NCI-H2029 (cell line): ENCODE measurements at regions not wholly inside any gene's neighbourhood (a gene's known extent, or its start where the extent isn't known, plus 50 kb on each side); places are given as distances from the start of the nearest gene placed in this dataset.
"Not testable (repeated sequence)": the region's sequence is repeated elsewhere in the genome, so short reads cannot be mapped to it uniquely, and the experiment has no call there.

Experiments
- DNase-seq: peaks from one replicate; lab custom pipeline; 2025; lab: John Stamatoyannopoulos, UW

DNA sequence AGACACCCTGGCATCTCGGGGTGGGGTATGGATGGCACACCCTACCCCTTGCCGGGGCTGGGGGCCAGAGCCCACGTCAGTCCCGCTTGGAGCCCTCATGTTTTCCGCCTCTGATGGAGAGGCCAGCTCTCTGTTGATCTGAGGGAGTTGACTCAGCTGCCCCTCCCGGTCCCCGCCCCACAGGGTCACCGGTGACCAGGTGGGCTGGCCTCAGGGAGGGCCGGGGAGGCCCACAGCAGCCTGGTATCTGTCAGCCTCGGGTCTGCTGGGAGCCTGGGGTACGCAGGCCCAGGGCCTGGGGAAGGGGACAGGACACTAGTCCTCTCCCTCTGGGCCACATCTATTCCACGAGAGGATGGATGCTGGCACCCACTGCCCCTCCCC lies 109.5 kb upstream of the CIBAR2 start:
- no peak for DNase-seq

DNA sequence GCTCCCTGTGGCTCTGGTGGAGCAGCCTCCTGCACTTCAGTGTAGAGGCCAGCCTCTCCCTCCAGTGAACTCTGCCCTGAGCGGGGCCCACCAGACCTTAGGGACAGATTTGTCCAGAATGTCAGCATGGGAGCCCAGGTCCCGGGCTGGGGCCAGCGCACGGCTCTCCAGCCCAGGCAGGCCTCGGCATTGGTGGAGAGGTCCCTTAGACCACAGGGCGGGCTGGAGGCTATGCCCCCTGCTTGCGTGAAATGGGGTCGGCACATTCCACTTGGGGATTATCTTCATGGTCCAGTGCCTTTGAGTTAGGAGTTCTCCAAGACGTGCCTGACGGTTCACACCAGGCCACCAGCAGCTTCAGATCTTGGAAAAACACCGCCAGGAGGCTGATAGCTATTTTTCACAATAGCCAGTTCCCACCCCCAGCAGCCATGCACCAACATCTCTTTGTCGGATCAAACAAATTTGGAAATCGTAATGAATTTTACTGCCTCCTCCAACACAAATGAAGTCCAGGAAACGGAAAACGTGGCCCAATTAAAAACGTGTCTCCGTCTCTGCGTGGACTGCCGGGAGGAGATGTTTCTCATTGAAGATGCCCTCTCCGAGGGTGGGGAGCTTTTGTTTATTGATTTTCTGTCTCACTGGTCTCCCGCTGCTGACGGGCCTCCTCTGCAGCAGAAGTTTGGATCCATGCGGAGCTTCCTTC lies 110.0 kb upstream of the CIBAR2 start:
- no peak for DNase-seq

DNA sequence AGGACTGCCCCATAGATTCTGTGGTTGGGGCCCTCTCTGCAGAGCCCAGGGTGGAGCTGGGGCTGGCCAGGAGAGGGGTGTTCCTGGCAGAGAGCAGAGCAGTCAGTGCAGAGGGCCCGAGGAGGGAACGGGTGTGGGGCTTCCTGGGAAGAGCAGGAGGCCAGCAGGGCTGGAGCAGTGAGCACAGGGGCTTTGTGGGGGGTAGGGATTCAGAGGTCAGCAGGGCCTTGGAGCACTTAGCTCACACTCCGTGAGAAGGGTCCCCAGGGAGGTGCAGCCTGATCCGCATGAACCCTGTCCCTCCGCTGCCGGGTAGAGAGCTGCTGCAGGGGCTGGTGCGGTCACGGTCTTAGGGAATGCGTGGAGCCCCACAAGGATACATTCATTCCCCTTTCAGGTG lies 113.0 kb upstream of the CIBAR2 start:
- DNase-seq = no peak

DNA sequence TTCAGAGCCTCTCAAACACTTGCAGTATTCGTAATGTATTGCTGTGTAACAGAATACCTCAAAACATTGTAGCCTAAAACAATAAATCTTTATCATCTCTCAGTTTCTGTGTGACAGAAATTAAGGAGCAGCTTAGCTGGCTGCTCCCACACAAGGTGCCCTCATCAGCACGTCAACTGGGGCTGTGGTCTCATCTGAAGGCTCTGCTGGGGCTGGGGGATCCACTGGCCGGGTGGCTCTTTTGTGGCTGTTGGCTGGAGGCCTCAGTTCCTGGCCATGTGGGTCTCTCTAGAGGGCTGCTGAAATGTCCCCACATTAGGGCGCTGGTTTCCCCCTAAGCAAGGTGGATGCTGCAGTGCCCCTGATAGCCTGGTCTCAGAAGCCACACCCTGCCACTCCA lies 113.4 kb upstream of the CIBAR2 start:
- DNase-seq = no peak

- no peak for DNase-seq
These were observed 115.0 kb upstream of the CIBAR2 start for GRCh38 chr16:85227084-85227945.

- DNase-seq = peak; percentile 37
These were observed 115.9 kb upstream of the CIBAR2 start for GRCh38 chr16:85227946-85228862.

- no peak for DNase-seq
These were observed 116.7 kb upstream of the CIBAR2 start for GRCh38 chr16:85228970-85229430.

GRCh38 chr16:85229869-85230462 lies 117.7 kb upstream of the CIBAR2 start:
- no peak for DNase-seq

DNA sequence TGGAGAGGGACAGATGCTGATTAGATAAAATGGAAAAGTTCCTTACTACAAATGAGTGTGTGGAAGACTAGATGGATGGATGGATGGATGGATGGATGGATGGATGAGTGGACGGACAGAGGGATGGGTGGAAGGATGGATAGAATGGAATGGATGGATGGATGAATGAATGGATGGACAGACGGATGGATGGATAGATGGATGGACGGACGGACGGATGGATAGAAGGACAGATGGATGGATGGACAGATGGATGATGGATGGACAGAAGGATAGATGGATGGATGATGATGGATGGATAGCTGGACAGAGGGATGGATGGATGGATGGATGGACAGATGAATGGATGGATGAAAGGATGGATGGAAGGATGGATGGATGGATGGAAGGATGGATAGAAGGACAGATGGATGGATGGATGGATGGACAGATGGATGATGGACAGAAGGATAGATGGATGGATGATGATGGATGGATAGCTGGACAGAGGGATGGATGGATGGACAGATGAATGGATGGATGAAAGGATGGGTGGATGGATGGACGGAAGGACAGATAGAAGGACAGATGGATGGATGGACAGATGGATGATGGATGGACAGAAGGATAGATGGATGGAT lies 118.6 kb upstream of the CIBAR2 start:
- DNase-seq = not testable (repeated sequence)

DNA sequence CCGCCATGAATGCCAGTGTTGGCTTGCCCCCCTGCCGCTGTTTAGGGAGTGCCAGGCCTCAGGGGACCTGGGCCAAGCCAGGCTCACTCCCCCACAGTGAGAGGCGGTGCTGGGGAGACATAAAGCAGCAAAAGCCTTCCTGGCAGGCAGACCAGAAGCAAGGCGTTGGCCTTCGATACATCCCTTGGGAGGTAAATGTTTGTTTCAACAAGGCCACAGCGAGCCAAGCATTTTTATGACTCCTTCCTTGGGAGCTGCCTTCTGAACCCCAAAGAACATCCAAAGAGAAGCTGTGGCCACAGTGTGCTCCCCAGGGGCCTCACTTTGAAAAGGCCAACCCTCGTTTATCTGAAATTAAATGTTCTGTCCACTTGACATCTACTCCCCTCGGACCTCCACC lies 119.7 kb upstream of the CIBAR2 start:
- no peak for DNase-seq

DNA sequence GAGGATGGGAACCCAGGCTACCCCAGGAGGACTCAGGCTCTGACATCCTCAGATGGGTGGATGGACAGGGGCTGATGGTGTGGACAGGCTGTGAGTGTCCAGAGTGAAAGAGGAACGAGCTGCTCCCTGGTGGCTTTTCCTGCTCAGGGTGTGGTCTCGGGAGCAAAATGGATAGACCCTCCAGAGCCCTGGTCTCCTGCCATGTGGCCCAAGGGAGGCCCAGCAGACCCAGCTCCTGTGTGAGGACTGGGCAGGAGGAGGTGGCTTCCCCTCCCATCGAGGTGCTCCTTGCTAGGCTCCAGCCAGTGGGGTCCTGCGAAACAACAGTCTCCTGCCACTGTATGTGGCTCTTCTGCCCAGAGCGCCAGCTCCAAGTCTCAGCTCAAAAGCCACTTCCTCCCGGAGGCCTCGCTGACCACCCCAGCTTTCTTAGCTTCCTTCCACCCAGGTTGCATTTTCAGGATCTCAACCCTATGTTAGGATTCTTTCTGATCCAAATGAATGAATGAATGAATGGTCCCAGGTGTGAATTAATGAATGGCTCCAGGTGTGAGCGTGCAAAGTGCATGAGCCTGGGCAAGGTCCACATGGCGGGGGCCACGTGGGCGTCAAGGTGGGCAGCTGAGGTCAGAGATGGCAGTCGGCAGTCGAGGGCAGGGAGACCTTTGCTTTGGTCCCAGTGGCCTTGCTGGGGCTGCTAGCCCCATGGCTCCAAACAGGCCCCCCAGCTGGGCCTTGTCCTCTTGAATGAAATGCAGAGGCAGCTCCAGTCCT lies 120.3 kb upstream of the CIBAR2 start:
- no peak for DNase-seq

- no peak for DNase-seq
These were observed 121.2 kb upstream of the CIBAR2 start for GRCh38 chr16:85233516-85233915.

GRCh38 chr16:85234310-85235204 lies 122.3 kb upstream of the CIBAR2 start:
- DNase-seq = no peak

DNA sequence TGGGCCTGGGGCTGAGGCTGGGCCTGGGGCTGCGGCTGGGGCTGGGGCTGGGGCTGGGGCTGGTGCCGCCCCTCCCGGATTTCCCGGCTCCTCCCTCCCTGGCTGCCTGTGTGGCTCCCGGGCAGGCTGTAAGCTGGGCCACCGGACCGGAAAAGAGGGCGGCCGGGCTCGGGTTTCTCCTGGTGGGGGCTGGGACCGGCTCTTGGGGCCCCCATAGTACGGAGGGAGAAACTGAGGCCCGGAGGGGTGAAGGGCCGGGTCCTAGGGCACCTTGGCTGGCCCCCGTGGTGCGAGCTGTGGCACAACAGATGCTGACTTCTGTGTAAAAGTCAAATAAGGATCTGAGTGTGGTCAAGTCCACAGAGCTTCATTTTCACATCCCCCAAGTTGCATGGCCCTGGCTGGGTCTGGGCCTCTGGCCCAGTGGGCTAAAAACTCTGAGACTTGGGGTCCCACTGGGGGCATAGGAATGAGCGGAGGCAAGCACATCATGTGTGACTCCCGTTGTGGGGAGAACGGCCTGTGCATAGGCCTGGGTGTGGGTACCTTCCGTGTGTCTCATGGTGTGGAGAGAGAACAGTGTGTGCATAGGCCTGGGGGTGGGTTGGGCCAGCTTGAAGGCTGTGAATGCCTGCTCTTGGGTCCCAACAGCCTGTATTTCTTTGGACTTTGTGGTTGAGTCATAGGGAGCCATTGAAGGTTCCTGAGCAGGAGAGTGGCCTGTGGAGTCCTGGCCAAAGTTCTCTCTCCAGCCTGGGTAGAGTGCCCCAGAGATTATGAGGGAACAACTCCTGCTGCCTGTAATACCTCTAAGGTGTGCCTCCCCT lies 123.9 kb upstream of the CIBAR2 start:
- DNase-seq = no peak

GRCh38 chr16:85236818-85237150 lies 124.5 kb upstream of the CIBAR2 start:
- no peak for DNase-seq

DNA sequence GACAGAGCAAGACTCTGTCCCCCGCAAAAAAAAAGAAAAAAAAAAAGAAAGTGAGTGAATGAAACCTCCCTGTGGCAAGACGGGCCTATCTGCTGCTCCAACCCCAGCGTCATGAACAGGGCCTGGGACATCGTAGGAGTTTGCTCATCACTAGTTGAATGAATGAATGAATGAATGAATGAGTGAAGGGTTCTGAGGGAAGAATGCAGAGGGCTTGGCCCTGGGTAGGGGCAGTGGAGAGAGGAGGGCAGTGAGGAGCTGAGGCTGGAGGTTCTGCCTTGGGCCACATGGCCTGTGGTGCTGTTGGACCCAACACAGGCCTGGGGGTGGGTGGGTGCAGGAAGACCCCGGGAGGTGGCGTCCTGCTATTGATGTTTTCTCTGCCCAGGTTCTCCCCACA lies 125.5 kb upstream of the CIBAR2 start:
- DNase-seq = no peak

GRCh38 chr16:85238233-85238647 lies 126.0 kb upstream of the CIBAR2 start:
- no peak for DNase-seq

DNA sequence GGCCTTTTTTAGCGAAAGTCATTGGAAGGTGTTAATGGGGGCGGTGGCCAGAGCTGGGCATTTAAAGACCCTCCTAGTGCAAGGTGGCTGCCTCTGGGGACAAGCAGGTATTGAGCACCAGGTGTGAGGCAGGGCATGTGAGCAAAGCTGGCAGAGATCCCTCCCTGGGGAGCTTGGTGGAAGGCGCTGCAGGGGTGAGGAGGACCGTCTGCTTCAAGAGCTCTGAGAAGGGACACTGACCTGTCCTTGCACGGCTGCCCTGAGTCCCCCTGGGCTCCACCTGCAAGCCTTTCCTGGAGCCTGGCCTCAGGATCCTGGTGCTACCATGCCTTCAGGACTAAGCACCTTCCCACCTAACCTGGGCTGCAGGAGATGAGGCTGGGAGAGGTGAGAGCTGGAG lies 127.0 kb upstream of the CIBAR2 start:
- DNase-seq = no peak

- DNase-seq = no peak
These were observed 127.6 kb upstream of the CIBAR2 start for GRCh38 chr16:85239871-85240270.
